ENCODE measurements at regions not wholly inside any gene's neighbourhood (a gene's known extent, or its start where the extent isn't known, plus 50 kb on each side); places are given as distances from the start of the nearest gene placed in this dataset.

DNA sequence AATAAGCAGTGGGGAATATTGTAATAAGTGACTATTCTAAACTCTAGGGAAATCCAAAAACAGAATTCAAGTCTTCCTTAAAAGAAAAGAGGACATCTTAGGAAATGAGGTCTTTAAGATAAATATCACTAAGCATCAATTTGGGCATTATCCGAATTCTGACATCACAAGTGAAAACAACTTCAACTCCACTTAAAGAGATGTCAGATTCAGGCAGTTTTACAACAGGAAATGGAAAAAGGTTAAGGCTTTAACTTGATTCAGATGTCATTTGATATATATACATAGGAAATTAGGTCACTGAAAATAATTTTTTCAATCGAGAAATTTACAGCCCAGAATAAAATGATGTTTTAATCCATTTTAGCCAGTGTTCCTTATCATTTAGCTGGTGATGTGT is 435.4 kb downstream of the SETD4 start:
- TF ChIP-seq CTCF (conservative IDR thresholded peaks at IDR 0.05): no peak
- Histone ChIP-seq H2AK5ac (ENCODE audit: insufficient read length, low read length) (no peak overlapping the region), H3K27me3 (ENCODE audit: insufficient read depth, low read length) (no peaks in the 10 kb centered on the region), H2BK5ac (ENCODE audit: insufficient read length, low read length) (no peak overlapping the region), H3K27ac (ENCODE audit: insufficient read length, low read depth, low read length) (no peak overlapping the region), H2BK120ac (ENCODE audit: low read depth, low read length, poor library complexity, severe bottlenecking) (no peak overlapping the region), H3K14ac (ENCODE audit: insufficient read depth, low read length) (no peak overlapping the region), H2AFZ (ENCODE audit: low read length) (no peak overlapping the region), H4K20me1 (ENCODE audit: control insufficient read depth, insufficient read depth, insufficient read length) (no peaks in the 10 kb centered on the region), H2BK20ac (ENCODE audit: low read depth, low read length, poor library complexity, severe bottlenecking) (no peak overlapping the region), H3K23me2 (ENCODE audit: insufficient read length, low read depth, low read length, poor library complexity, severe bottlenecking) (no peaks in the 10 kb centered on the region), H3K4me1 (ENCODE audit: insufficient read depth, low read length) (peaks cover 9% of the 10 kb centered on the region), H3K4me2 (ENCODE audit: insufficient read depth, insufficient read length, low read length) (no peak overlapping the region), H3K23ac (ENCODE audit: insufficient read length, low read depth, low read length) (no peak overlapping the region), H3K9me3 (ENCODE audit: control insufficient read depth, low read depth, low read length) (no peaks in the 10 kb centered on the region), H4K91ac (ENCODE audit: insufficient read length, low read depth, low read length) (no peak overlapping the region), H2BK15ac (ENCODE audit: low read depth, low read length) (no peak overlapping the region), H3K18ac (ENCODE audit: insufficient read length, low read depth, low read length) (no peak overlapping the region), H3K79me2 (ENCODE audit: insufficient read depth, low read length) (no peaks in the 10 kb centered on the region), H2BK12ac (ENCODE audit: insufficient read length, low read depth, low read length) (no peak overlapping the region), H3K9ac (ENCODE audit: extremely low read depth, insufficient read length, low read length) (no peak overlapping the region), H4K5ac (ENCODE audit: insufficient read length, low read depth, low read length) (no peak overlapping the region), H4K8ac (replicated peaks; ENCODE audit: insufficient read length, low read depth, low read length) (no peak overlapping the region), H3K4ac (ENCODE audit: low read depth, low read length) (no peak overlapping the region), H3K79me1 (ENCODE audit: insufficient read depth, low read depth, low read length, poor library complexity, severe bottlenecking) (no peaks in the 10 kb centered on the region), H3T11ph (ENCODE audit: low read length) (no peak overlapping the region), H3K56ac (ENCODE audit: insufficient read length, low read depth, low read length) (no peak overlapping the region)
- H3K27me3 Mint-ChIP-seq (ENCODE audit: low read depth): no peaks in the 10 kb centered on the region
- WGBS (ENCODE audit: extremely low coverage, insufficient read length, low lambda C conversion rate): no CpG with 5 or more reads among the region's 2 CpGs
- peaks cover 0 to 8% of the 10 kb centered on the region in 2 experiments; a peak in 2 of 5 replicates for H3K9me3 Mint-ChIP-seq
- H3K36me3 Mint-ChIP-seq (ENCODE audit: insufficient read depth in 1 of 3, low read depth in 3 of 3): peaks cover 0 to 6% (median 1%) of the 10 kb centered on the region in 3 experiments; a peak in 3 of 7 replicates
- H3K4me1 Mint-ChIP-seq: peaks cover 20 to 30% of the 10 kb centered on the region in 2 experiments
- no peak for DNase-seq
- no peak overlapping the region for H3K4me3 Mint-ChIP-seq
- no peak overlapping the region for H3K27ac Mint-ChIP-seq

Data from H9 (cell line).